Esophagus muscularis mucosa (tissue), 4 donors: ENCODE measurements at regions not wholly inside any gene's neighbourhood (a gene's known extent, or its start where the extent isn't known, plus 50 kb on each side); places are given as distances from the start of the nearest gene placed in this dataset.

ENCODE experiments used
- DNase-seq: peaks from one replicate; pipeline ENCODE4 v3.0.0-alpha.2; 2017; ENCODE audit errors: extremely low spot score
- H3K27ac ChIP-seq, 4 donors: fragments of 200-600 bp; sonication (generic); replicated peaks in 1 of 4; 1 replicate in 3 of 4; 2 replicates in 1 of 4; pipeline ENCODE4 v1.5.1; 2016 to 2019; ENCODE audit warnings: mild to moderate bottlenecking in 1 of 4
- H3K27me3 ChIP-seq, 4 donors: fragments of 200-600 bp; sonication (generic); one replicate each; pipeline versions ENCODE4 v1.5.1 to v1.6.0; 2016 to 2019
- H3K36me3 ChIP-seq, 4 donors: fragments of 200-600 bp; sonication (generic); one replicate each; pipeline ENCODE4 v1.5.1; 2016 to 2019
- H3K4me1 ChIP-seq, 4 donors: fragments of 200-600 bp; sonication (generic); one replicate each; pipeline ENCODE4 v1.5.1; 2016 to 2019
- H3K4me3 ChIP-seq, 4 donors: fragments of 200-600 bp; sonication (generic); 1 replicate in 2 of 4; 2 replicates in 2 of 4; pipeline ENCODE4 v1.5.1; 2016 to 2019; ENCODE audit warnings: mild to moderate bottlenecking in 4 of 4, moderate library complexity in 1 of 4
- H3K9me3 ChIP-seq, 4 donors: fragments of 200-600 bp; sonication (generic); 1 replicate in 3 of 4; 2 replicates in 1 of 4; pipeline ENCODE4 v1.5.1; 2016 to 2019
- CTCF ChIP-seq, 3 experiments: fragments of 200-600 bp in 2 of 3; fragments of 450-650 bp in 1 of 3; sonication (generic) in 2 of 3; IDR thresholded peaks; one replicate each; pipeline ENCODE4 v1.5.1; 2017 to 2019; ENCODE audit warnings: antibody characterized with exemption in 3 of 3, mild to moderate bottlenecking in 2 of 3, moderate library complexity in 1 of 3
- EP300 ChIP-seq: sonication (generic); formaldehyde crosslinking; IDR thresholded peaks from one replicate; pipeline ENCODE4 v1.6.1; 2017; ENCODE audit warnings: antibody characterized with exemption
- POLR2A ChIP-seq: fragments of 450-650 bp; IDR thresholded peaks from one replicate; pipeline ENCODE4 v1.6.1; 2017; ENCODE audit warnings: antibody characterized with exemption, moderate library complexity, mild to moderate bottlenecking, low read depth
- POLR2AphosphoS5 ChIP-seq, 2 donors: sonication (generic); formaldehyde crosslinking; IDR thresholded peaks; one replicate each; pipeline ENCODE4 v1.6.1; 2017; ENCODE audit warnings: antibody characterized with exemption in 2 of 2
- WGBS: methylation state at CpG from one replicate; pipeline ENCODE4 v1.1.5; 2018; 5-methylcytosine and 5-hydroxymethylcytosine counted together
- intact Hi-C: fragments of 100-400 bp; cut with DNase I; formaldehyde crosslinking; loops from one replicate; pipeline ENCODE4 v1.15.1; 2023

- intact Hi-C loops: no loop called here
- Histone ChIP-seq H3K4me3 (no peak overlapping the region), H3K27me3 (no peaks in the 10 kb centered on the region), H3K36me3 (no peaks in the 10 kb centered on the region), H3K27ac (no peak overlapping the region), H3K9me3 (no peaks in the 10 kb centered on the region), H3K4me1 (no peaks in the 10 kb centered on the region)
- 78% methylated on average over 1 of the region's 1 CpG for WGBS
- no peak for DNase-seq
- TF ChIP-seq CTCF (IDR thresholded peaks at IDR 0.05) (no peak), POLR2A (no peak), POLR2AphosphoS5 (IDR thresholded peaks at IDR 0.05) (no peak), EP300 (no peak)
Measured at GRCh38 chr3:83670416-83670815, 1288.4 kb upstream of the CADM2 start.

- 63% methylated on average over 4 of the region's 4 CpGs for WGBS
- no peaks in the 10 kb centered on the region for H3K27me3 ChIP-seq
- no peaks in the 10 kb centered on the region for H3K36me3 ChIP-seq
- H3K9me3 ChIP-seq: peaks cover 0 to 3% (median 0%) of the 10 kb centered on the region in 4 donors
- no peak overlapping the region for H3K4me3 ChIP-seq
- H3K27ac ChIP-seq: no peak overlapping the region
- DNase-seq: no peak
- TF ChIP-seq EP300 (no peak), CTCF (IDR thresholded peaks at IDR 0.05) (no peak), POLR2A (no peak), POLR2AphosphoS5 (IDR thresholded peaks at IDR 0.05) (no peak)
- no peaks in the 10 kb centered on the region for H3K4me1 ChIP-seq
- intact Hi-C loops: no loop called here
Measured at GRCh38 chr3:83683937-83684598, 1274.7 kb upstream of the CADM2 start.

- Histone ChIP-seq H3K4me1 (no peaks in the 10 kb centered on the region), H3K27ac (no peak overlapping the region), H3K27me3 (no peaks in the 10 kb centered on the region), H3K9me3 (no peaks in the 10 kb centered on the region), H3K4me3 (no peak overlapping the region), H3K36me3 (no peaks in the 10 kb centered on the region)
- intact Hi-C loops: no loop called here
- WGBS: 45% methylated on average over 1 of the region's 1 CpG
- no peak for DNase-seq
- TF ChIP-seq POLR2AphosphoS5 (IDR thresholded peaks at IDR 0.05) (no peak), POLR2A (no peak), EP300 (no peak), CTCF (IDR thresholded peaks at IDR 0.05) (no peak)
Measured at GRCh38 chr3:83706669-83707068, 1252.1 kb upstream of the CADM2 start.

GRCh38 chr3:83715307-83715706 lies 1243.5 kb upstream of the CADM2 start:
- no peak for TF ChIP-seq EP300
- H3K27me3 ChIP-seq: no peaks in the 10 kb centered on the region
- H3K4me1 ChIP-seq: no peaks in the 10 kb centered on the region
- no peaks in the 10 kb centered on the region for H3K9me3 ChIP-seq
- H3K4me3 ChIP-seq: no peak overlapping the region
- 52% methylated on average over 5 of the region's 5 CpGs for WGBS
- intact Hi-C loops: no loop called here
- no peaks in the 10 kb centered on the region for H3K36me3 ChIP-seq
- H3K27ac ChIP-seq: no peak overlapping the region
- no peak for DNase-seq

- DNase-seq: no peak
- H3K4me3 ChIP-seq: no peak overlapping the region
- H3K27ac ChIP-seq: no peak overlapping the region
- TF ChIP-seq EP300: no peak
- no peak for TF ChIP-seq POLR2A
- no peak for TF ChIP-seq CTCF (IDR thresholded peaks at IDR 0.05)
- TF ChIP-seq POLR2AphosphoS5 (IDR thresholded peaks at IDR 0.05): no peak
- H3K36me3 ChIP-seq: no peaks in the 10 kb centered on the region
- no peaks in the 10 kb centered on the region for H3K4me1 ChIP-seq
- 76% methylated on average over 1 of the region's 1 CpG for WGBS
- H3K27me3 ChIP-seq: no peaks in the 10 kb centered on the region
- intact Hi-C loops: no loop called here
- peaks cover 0 to 26% (median 13%) of the 10 kb centered on the region in 4 donors for H3K9me3 ChIP-seq
Measured at GRCh38 chr3:83729576-83729975, 1229.2 kb upstream of the CADM2 start.
